ENCODE measurements at regions not wholly inside any gene's neighbourhood (a gene's known extent, or its start where the extent isn't known, plus 50 kb on each side); places are given as distances from the start of the nearest gene placed in this dataset.

DNA sequence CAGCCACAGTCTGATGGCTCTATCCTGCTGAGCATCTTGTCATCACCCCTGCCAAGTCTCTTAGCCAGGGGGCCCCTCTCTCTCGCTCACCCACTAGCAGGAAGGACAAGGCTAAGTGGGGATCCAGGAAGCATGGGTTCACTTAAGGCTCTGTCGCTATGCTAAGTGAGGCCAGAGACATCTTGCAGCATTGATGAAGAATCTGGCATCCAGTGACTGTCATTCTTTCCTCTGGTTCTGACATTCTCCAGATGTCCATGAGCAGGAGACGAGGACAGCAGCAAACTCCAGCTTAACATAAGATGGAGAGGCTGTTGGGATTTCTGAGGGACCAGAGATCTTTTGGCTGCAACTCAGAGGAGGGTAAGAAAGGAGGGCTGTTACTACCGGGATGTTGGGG is 230.2 kb downstream of the TSHZ3 start:
- DNase-seq (ENCODE audit: low read depth), result no peak
- no peak for TF ChIP-seq CTCF (IDR thresholded peaks at IDR 0.05; ENCODE audit: insufficient read depth, low read length)
- no peak overlapping the region for H3K4me3 ChIP-seq (ENCODE audit: low read depth, low read length)

DNA sequence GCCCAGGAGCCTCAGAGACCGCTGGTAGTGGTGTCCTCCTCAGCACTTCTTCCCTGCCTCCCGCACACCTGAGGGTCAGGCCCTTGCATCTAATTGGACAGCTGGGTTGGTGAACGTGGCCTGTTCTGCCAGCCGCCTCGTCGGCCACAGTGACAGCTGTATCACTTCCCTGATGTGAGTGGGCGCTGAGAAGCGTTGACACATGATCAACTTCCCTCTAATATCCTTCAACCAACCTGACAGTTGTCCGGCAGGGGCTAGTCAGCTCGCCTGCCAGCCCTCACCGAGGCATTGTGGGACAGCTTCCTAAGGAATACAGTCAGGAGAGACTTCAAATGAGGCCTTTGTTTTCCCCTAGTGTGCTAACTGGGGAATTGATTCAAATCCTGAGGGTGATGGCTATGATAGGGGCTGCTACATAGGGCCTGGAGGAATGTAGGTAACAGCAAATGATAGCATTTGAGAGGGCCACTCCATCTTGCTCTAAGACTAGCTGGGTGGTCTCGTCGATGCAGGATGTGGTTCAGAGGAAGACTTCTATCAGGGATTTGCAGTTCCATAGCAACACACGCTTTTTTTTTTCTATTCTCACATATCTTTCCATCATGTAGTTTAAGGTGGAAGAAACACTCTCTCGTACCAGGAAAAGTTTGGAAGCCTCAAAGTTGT is 230.8 kb downstream of the TSHZ3 start:
- no peak for DNase-seq (ENCODE audit: low read depth)
- no peak overlapping the region for H3K4me3 ChIP-seq (ENCODE audit: low read depth, low read length)
- TF ChIP-seq CTCF (IDR thresholded peaks at IDR 0.05; ENCODE audit: insufficient read depth, low read length), result no peak

DNA sequence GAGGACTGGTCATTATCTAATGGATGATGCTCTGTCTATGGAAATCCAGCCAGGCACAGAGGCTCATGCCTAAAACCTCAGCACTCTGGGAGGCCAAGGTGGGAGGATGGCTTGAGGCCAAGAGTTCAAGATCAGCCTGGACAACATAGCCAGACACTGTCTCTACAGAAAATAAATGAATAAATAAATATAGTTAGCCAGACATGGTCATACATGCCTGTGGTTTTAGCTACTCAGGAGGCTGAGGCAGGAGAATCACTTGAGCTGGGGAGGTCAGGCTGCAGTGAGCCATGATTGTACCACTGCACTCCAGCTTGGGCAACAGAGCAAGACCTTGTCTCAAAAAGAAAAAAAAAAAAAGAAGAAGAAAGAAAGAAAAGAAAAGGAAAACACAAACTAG is 234.7 kb downstream of the TSHZ3 start:
- DNase-seq (ENCODE audit: low read depth), result no peak
- no peak for TF ChIP-seq CTCF (IDR thresholded peaks at IDR 0.05; ENCODE audit: insufficient read depth, low read length)

DNA sequence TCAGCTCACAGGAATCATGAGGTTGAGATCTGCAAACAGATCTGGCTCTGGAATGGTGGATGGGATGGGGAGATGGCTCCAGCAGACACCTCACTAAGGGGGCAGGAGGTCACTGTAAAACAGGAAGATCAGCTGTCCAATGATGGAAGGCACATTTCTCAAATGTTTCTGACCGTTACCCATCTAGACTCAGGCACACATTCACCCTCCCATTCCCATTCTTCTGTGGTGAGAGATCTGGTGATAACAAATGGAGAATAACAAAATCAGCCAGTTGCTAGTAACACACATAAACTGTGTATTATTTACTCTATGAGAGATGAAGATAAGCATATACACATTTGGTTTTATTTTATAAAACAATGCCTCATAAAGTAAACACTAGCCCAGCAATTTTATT is 235.9 kb downstream of the TSHZ3 start:
- H3K4me3 ChIP-seq (ENCODE audit: low read depth, low read length), result no peak overlapping the region
- TF ChIP-seq CTCF (IDR thresholded peaks at IDR 0.05; ENCODE audit: insufficient read depth, low read length), result no peak
- DNase-seq (ENCODE audit: low read depth), result peak; percentile 41

More for the DNA sequence above, 234.7 kb downstream of the TSHZ3 start:
- H3K4me3 ChIP-seq (ENCODE audit: low read depth, low read length), result no peak overlapping the region

DNA sequence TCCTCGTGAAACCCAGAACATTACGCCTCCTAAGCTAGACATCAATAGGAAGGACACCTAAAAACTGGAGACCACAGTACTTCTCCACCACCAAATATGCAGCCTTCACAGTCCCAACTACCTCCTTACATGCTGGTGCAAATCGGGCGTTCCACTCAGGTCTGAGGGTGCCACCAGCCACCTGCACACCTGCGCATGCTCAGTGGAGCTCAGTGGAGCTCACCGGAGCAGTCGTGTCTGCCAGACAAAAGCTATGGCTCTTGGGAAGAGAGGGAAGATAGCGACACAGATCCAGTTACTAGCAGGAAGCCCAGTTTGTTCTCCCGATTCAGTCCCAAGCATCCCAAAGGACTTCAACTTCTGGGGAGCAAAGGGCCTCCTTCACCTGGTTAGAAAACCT is 237.1 kb downstream of the TSHZ3 start:
- DNase-seq (ENCODE audit: low read depth), result no peak
- no peak overlapping the region for H3K4me3 ChIP-seq (ENCODE audit: low read depth, low read length)
- TF ChIP-seq CTCF (IDR thresholded peaks at IDR 0.05; ENCODE audit: insufficient read depth, low read length), result no peak

GRCh38 chr19:31111741-31112140 is 237.5 kb downstream of the TSHZ3 start:
- no peak overlapping the region for H3K4me3 ChIP-seq (ENCODE audit: low read depth, low read length)
- no peak for TF ChIP-seq CTCF (IDR thresholded peaks at IDR 0.05; ENCODE audit: insufficient read depth, low read length)
- no peak for DNase-seq (ENCODE audit: low read depth)

GRCh38 chr19:31110336-31110735 is 238.9 kb downstream of the TSHZ3 start:
- peak; percentile 57 for TF ChIP-seq CTCF (IDR thresholded peaks at IDR 0.05; ENCODE audit: insufficient read depth, low read length)
- no peak overlapping the region for H3K4me3 ChIP-seq (ENCODE audit: low read depth, low read length)

More at GRCh38 chr19:31110336-31110735, 238.9 kb downstream of the TSHZ3 start:
- DNase-seq (ENCODE audit: low read depth), result peak; percentile 70

Data from fibroblast of the aortic adventitia (primary cell).